VCaP (cell line): ENCODE measurements at regions not wholly inside any gene's neighbourhood (a gene's known extent, or its start where the extent isn't known, plus 50 kb on each side); places are given as distances from the start of the nearest gene placed in this dataset.

Experiments used
- H3K27ac ChIP-seq: fragments of 450-650 bp; 2 replicates; pipeline ENCODE4 v1.5.1; 2017
- CTCF ChIP-seq: fragments of 450-650 bp; conservative IDR thresholded peaks from 2 replicates; pipeline ENCODE4 v1.5.1; 2017; ENCODE audit warnings: mild to moderate bottlenecking, moderate library complexity

GRCh38 chr18:70650878-70651277 lies 362.0 kb downstream of the SOCS6 start:
- TF ChIP-seq CTCF, result no peak
- no peak overlapping the region for H3K27ac ChIP-seq

GRCh38 chr18:70649683-70650082 lies 360.8 kb downstream of the SOCS6 start:
- no peak for TF ChIP-seq CTCF
- no peak overlapping the region for H3K27ac ChIP-seq

GRCh38 chr18:70645971-70646370 lies 357.1 kb downstream of the SOCS6 start:
- H3K27ac ChIP-seq, result no peak overlapping the region
- no peak for TF ChIP-seq CTCF

GRCh38 chr18:70643812-70644211 lies 355.0 kb downstream of the SOCS6 start:
- no peak for TF ChIP-seq CTCF
- no peak overlapping the region for H3K27ac ChIP-seq

GRCh38 chr18:70641156-70641775 lies 352.4 kb downstream of the SOCS6 start:
- TF ChIP-seq CTCF, result no peak
- H3K27ac ChIP-seq, result no peak overlapping the region

- H3K27ac ChIP-seq, result no peak overlapping the region
- no peak for TF ChIP-seq CTCF
Measured at GRCh38 chr18:70640336-70640887, 351.6 kb downstream of the SOCS6 start.

- no peak for TF ChIP-seq CTCF
- no peak overlapping the region for H3K27ac ChIP-seq
Measured at GRCh38 chr18:70636991-70637390, 348.1 kb downstream of the SOCS6 start.
